Caco-2 (cell line): ENCODE measurements at regions not wholly inside any gene's neighbourhood (a gene's known extent, or its start where the extent isn't known, plus 50 kb on each side); places are given as distances from the start of the nearest gene placed in this dataset.

Source experiments
- BruUV-seq: library from RNA; stranded (reverse); fragments of 400-500 nt; replicated peaks from 2 replicates; lab custom pipeline; 2021; lab: Mats Ljungman, UMichigan
- CTCF ChIA-PET: fragments of 300-600 bp; sonication (Branson Sonifier 250); formaldehyde crosslinking; loops from one replicate; lab custom pipeline; 2022; ENCODE audit warnings: antibody characterized with exemption; lab: Charles Lee
- POLR2A ChIA-PET: fragments of 300-600 bp; sonication (Branson Sonifier 250); formaldehyde crosslinking; loops from one replicate; lab custom pipeline; 2022; ENCODE audit warnings: antibody characterized with exemption; lab: Charles Lee
- DNase-seq, 2 experiments: peaks; one replicate each; pipeline versions ENCODE4 v3.0.0 to v3.0.0-alpha.2; 2020 to 2022
- H3K27me3 ChIP-seq: replicated peaks from 2 replicates; pipeline ENCODE4 v1.6.0; 2011; ENCODE audit warnings: low read length; ENCODE audit not compliant: control insufficient read depth, insufficient read depth
- H3K36me3 ChIP-seq: 2 replicates; pipeline ENCODE4 v1.5.1; 2011; ENCODE audit warnings: low read length; ENCODE audit not compliant: control insufficient read depth, insufficient read depth
- H3K4me1 ChIP-seq: fragments of 250-450 bp; sonication (Bioruptor Pico); 2 replicates; pipeline ENCODE4 v1.5.1; 2020; ENCODE audit warnings: mild to moderate bottlenecking
- H3K4me3 ChIP-seq: 2 replicates; pipeline ENCODE4 v1.5.1; 2011; ENCODE audit warnings: low read depth, mild to moderate bottlenecking, control low read depth, low read length
- H3K9me3 ChIP-seq: fragments of 250-450 bp; sonication (Bioruptor Pico); 2 replicates; pipeline ENCODE4 v1.5.1; 2020; ENCODE audit warnings: mild to moderate bottlenecking, moderate library complexity
- H3K27ac Mint-ChIP-seq: one replicate; pipeline ENCODE4 v1.8.0; 2022; ENCODE audit warnings: mixed read lengths; ENCODE audit not compliant: unreplicated experiment
- H3K27me3 Mint-ChIP-seq: one replicate; pipeline ENCODE4 v1.8.0; 2022; ENCODE audit warnings: mixed read lengths; ENCODE audit not compliant: insufficient read depth, unreplicated experiment
- H3K36me3 Mint-ChIP-seq: one replicate; pipeline ENCODE4 v1.8.0; 2022; ENCODE audit warnings: mild to moderate bottlenecking, mixed read lengths; ENCODE audit not compliant: insufficient read depth, unreplicated experiment
- H3K4me1 Mint-ChIP-seq: one replicate; pipeline ENCODE4 v1.8.0; 2022; ENCODE audit warnings: low read depth, mixed read lengths; ENCODE audit not compliant: unreplicated experiment
- H3K4me3 Mint-ChIP-seq: one replicate; pipeline ENCODE4 v1.8.0; 2022; ENCODE audit warnings: mild to moderate bottlenecking, moderate library complexity, mixed read lengths; ENCODE audit not compliant: unreplicated experiment
- H3K9me3 Mint-ChIP-seq: one replicate; pipeline ENCODE4 v1.8.0; 2022; ENCODE audit warnings: mixed read lengths; ENCODE audit not compliant: unreplicated experiment
- CTCF ChIP-seq, 2 experiments: fragments of 200-600 bp in 1 of 2; IDR thresholded peaks; 1 replicate in 1 of 2; 2 replicates in 1 of 2; pipeline versions ENCODE4 v1.5.1 to v1.8.0; 2011 to 2022; ENCODE audit warnings: antibody characterized with exemption in 1 of 2, control low read depth in 1 of 2, inconsistent platforms in 1 of 2, low read depth in 1 of 2, low read length in 1 of 2, mild to moderate bottlenecking in 1 of 2, moderate library complexity in 1 of 2; ENCODE audit not compliant: insufficient read depth in 1 of 2, severe bottlenecking in 1 of 2, unreplicated experiment in 1 of 2
- intact Hi-C: fragments of 100-400 bp; cut with micrococcal nuclease; formaldehyde crosslinking; loops from one replicate; pipeline ENCODE4 v1.10.0; 2022; ENCODE audit not compliant: unreplicated experiment

GRCh38 chr19:34308381-34309367 lies 54.3 kb downstream of the GARRE1 start:
- Mint-ChIP-seq H3K4me3 (no peak overlapping the region), H3K27me3 (no peaks in the 10 kb centered on the region), H3K4me1 (no peaks in the 10 kb centered on the region), H3K27ac (no peak overlapping the region), H3K9me3 (no peaks in the 10 kb centered on the region), H3K36me3 (peaks cover 10% of the 10 kb centered on the region)
- no peak for DNase-seq
- Histone ChIP-seq H3K27me3 (no peaks in the 10 kb centered on the region), H3K9me3 (no peaks in the 10 kb centered on the region), H3K4me3 (no peak overlapping the region), H3K36me3 (0 out of 2 replicates have a peak, but pooled peaks cover 2% of the 10 kb centered on the region), H3K4me1 (no peaks in the 10 kb centered on the region)
- intact Hi-C loops: no loop called here
- ChIA-PET CTCF (no interaction called here), POLR2A (no interaction called here)
- no peak for TF ChIP-seq CTCF (IDR thresholded peaks at IDR 0.05; ENCODE audit: insufficient read depth in 1 of 2, low read depth in 1 of 2, low read length in 1 of 2, severe bottlenecking in 1 of 2, unreplicated experiment in 1 of 2)
- no TSS peak for BruUV-seq

- Mint-ChIP-seq H3K27me3 (no peaks in the 10 kb centered on the region), H3K27ac (no peak overlapping the region), H3K4me3 (no peak overlapping the region), H3K36me3 (peaks cover 10% of the 10 kb centered on the region), H3K9me3 (no peaks in the 10 kb centered on the region), H3K4me1 (no peaks in the 10 kb centered on the region)
- TF ChIP-seq CTCF (IDR thresholded peaks at IDR 0.05; ENCODE audit: insufficient read depth in 1 of 2, low read depth in 1 of 2, low read length in 1 of 2, severe bottlenecking in 1 of 2, unreplicated experiment in 1 of 2): no peak
- Histone ChIP-seq H3K9me3 (no peaks in the 10 kb centered on the region), H3K4me3 (no peak overlapping the region), H3K27me3 (no peaks in the 10 kb centered on the region), H3K36me3 (0 out of 2 replicates have a peak, but pooled peaks cover 2% of the 10 kb centered on the region), H3K4me1 (no peaks in the 10 kb centered on the region)
- CTCF ChIA-PET: no interaction called here
- intact Hi-C loops: no loop called here
- BruUV-seq: no TSS peak
- POLR2A ChIA-PET: no interaction called here
- no peak for DNase-seq
Measured at GRCh38 chr19:34309368-34310138, 55.2 kb downstream of the GARRE1 start.

GRCh38 chr19:34310494-34310981 lies 54.5 kb upstream of the GPI start:
- no peaks in the 10 kb centered on the region for H3K4me1 ChIP-seq
- no peaks in the 10 kb centered on the region for H3K9me3 Mint-ChIP-seq
- DNase-seq: no peak
- no peaks in the 10 kb centered on the region for H3K27me3 Mint-ChIP-seq
- no peak overlapping the region for H3K27ac Mint-ChIP-seq
- BruUV-seq: no TSS peak
- intact Hi-C loops: no loop called here
- H3K4me3 ChIP-seq: no peak overlapping the region
- CTCF ChIA-PET: no interaction called here
- no peak overlapping the region for H3K4me3 Mint-ChIP-seq
- no peak for TF ChIP-seq CTCF (IDR thresholded peaks at IDR 0.05; ENCODE audit: insufficient read depth in 1 of 2, low read depth in 1 of 2, low read length in 1 of 2, severe bottlenecking in 1 of 2, unreplicated experiment in 1 of 2)
- H3K9me3 ChIP-seq: no peaks in the 10 kb centered on the region
- no peaks in the 10 kb centered on the region for H3K27me3 ChIP-seq
- POLR2A ChIA-PET: no interaction called here
- no peaks in the 10 kb centered on the region for H3K4me1 Mint-ChIP-seq
- H3K36me3 Mint-ChIP-seq: peaks cover 2% of the 10 kb centered on the region
- 0 out of 2 replicates have a peak, but pooled peaks cover 2% of the 10 kb centered on the region for H3K36me3 ChIP-seq
